GM12878 (cell line): ENCODE measurements at regions not wholly inside any gene's neighbourhood (a gene's known extent, or its start where the extent isn't known, plus 50 kb on each side); places are given as distances from the start of the nearest gene placed in this dataset.

ENCODE experiments used
- ATAC-seq: fragments of 200-7000 bp; cut with Tn5 transposase; 3 replicates; pipeline ENCODE4 v1.9.1; 2020; ENCODE audit warnings: mild to moderate bottlenecking, moderate library complexity
- BruUV-seq: library from RNA; stranded (reverse); fragments of 400-500 nt; replicated peaks from 2 replicates; lab custom pipeline; 2021; lab: Mats Ljungman, UMichigan
- CTCF ChIA-PET: fragments of 300-600 bp; sonication (Branson Sonifier 250); formaldehyde crosslinking; extraction: SDS; loops from one replicate; lab custom pipeline; 2021; ENCODE audit warnings: inconsistent platforms; lab: Yijun Ruan, JAX
- POLR2A ChIA-PET: fragments of 350-600 bp; formaldehyde crosslinking; extraction: SDS; loops from one replicate; lab custom pipeline; 2021; ENCODE audit warnings: inconsistent platforms; lab: Charles Lee
- RAD21 ChIA-PET: fragments of 300-600 bp; sonication (Branson Sonifier 250); formaldehyde crosslinking; loops from one replicate; lab custom pipeline; 2023; ENCODE audit warnings: antibody characterized with exemption; ENCODE audit not compliant: unreplicated experiment; lab: Charles Lee
- SMC1A ChIA-PET: fragments of 300-600 bp; sonication (Branson Sonifier 250); formaldehyde crosslinking; loops from one replicate; lab custom pipeline; 2023; ENCODE audit not compliant: unreplicated experiment, uncharacterized antibody; lab: Charles Lee
- DNase-seq: peaks from one replicate; pipeline ENCODE4 v3.0.0-alpha.2; 2011; ENCODE audit warnings: low read depth, low spot score
- FAIRE-seq: peaks from 3 replicates; lab custom pipeline; 2011; peaks lifted over from hg19 to GRCh38; lab: Jason Lieb, UNC
- H2AFZ ChIP-seq: 2 replicates; pipeline ENCODE4 v1.6.0; 2011; ENCODE audit warnings: low read depth, low read length, control low read depth; ENCODE audit not compliant: control insufficient read depth
- H3K27ac ChIP-seq: 2 replicates; pipeline ENCODE4 v1.5.1; 2011; ENCODE audit warnings: control low read depth; ENCODE audit not compliant: control insufficient read depth, insufficient read depth
- H3K27me3 ChIP-seq, 2 experiments: replicated peaks in 1 of 2; 2 replicates each; pipeline versions ENCODE4 v1.6.0 to v1.6.1; 2011; ENCODE audit warnings: low read length in 1 of 2; ENCODE audit not compliant: control insufficient read depth in 2 of 2, insufficient read depth in 2 of 2
- H3K36me3 ChIP-seq, 2 experiments: 2 replicates each; pipeline ENCODE4 v1.5.1; 2011; ENCODE audit warnings: low read length in 1 of 2; ENCODE audit not compliant: control insufficient read depth in 2 of 2, insufficient read depth in 2 of 2
- H3K4me1 ChIP-seq: 2 replicates; pipeline ENCODE4 v1.6.1; 2011; ENCODE audit warnings: mild to moderate bottlenecking, low read length, moderate library complexity, mixed read lengths; ENCODE audit not compliant: control insufficient read depth, insufficient read depth
- H3K4me2 ChIP-seq: 2 replicates; pipeline ENCODE4 v1.6.0; 2011; ENCODE audit warnings: control low read depth; ENCODE audit not compliant: control insufficient read depth, insufficient read depth
- H3K4me3 ChIP-seq: fragments of 200-600 bp; sonication (generic); 2 replicates; pipeline ENCODE4 v1.5.1; 2016
- H3K79me2 ChIP-seq: 2 replicates; pipeline ENCODE4 v1.6.0; 2011; ENCODE audit warnings: low read length; ENCODE audit not compliant: control insufficient read depth, insufficient read depth
- H3K9ac ChIP-seq: 2 replicates; pipeline ENCODE4 v1.8.0; 2011; ENCODE audit warnings: low read length, control low read depth, mixed read lengths; ENCODE audit not compliant: control insufficient read depth, insufficient read depth
- H3K9me3 ChIP-seq: replicated peaks from 3 replicates; pipeline ENCODE4 v1.5.1; 2011; ENCODE audit warnings: mild to moderate bottlenecking, low read length; ENCODE audit not compliant: control insufficient read depth, insufficient read depth
- H4K20me1 ChIP-seq: 2 replicates; pipeline ENCODE4 v1.6.0; 2011; ENCODE audit not compliant: control insufficient read depth, insufficient read depth
- BACH1 ChIP-seq: fragments of 450-650 bp; IDR thresholded peaks from 2 replicates; pipeline ENCODE4 v1.6.1; 2017; ENCODE audit warnings: mild to moderate bottlenecking, borderline replicate concordance
- BMI1 ChIP-seq: fragments of 450-650 bp; IDR thresholded peaks from 2 replicates; pipeline ENCODE4 v1.6.1; 2016; ENCODE audit warnings: mild to moderate bottlenecking, moderate library complexity, borderline replicate concordance
- CHD1 ChIP-seq: IDR thresholded peaks from 2 replicates; pipeline ENCODE4 v1.6.1; 2012; ENCODE audit warnings: low read depth, low read length, improper control_type of control experiment
- CHD4 ChIP-seq: fragments of 200-600 bp; sonication (generic); IDR thresholded peaks from 2 replicates; pipeline ENCODE4 v1.6.1; 2016; ENCODE audit warnings: mild to moderate bottlenecking
- IRF5 ChIP-seq: fragments of 450-650 bp; IDR thresholded peaks from 2 replicates; pipeline ENCODE4 v1.6.1; 2017; ENCODE audit warnings: borderline replicate concordance
- KLF5 ChIP-seq: fragments of 450-650 bp; IDR thresholded peaks from 2 replicates; pipeline ENCODE4 v1.6.1; 2014; ENCODE audit warnings: mild to moderate bottlenecking; ENCODE audit not compliant: partially characterized antibody
- MLLT1 ChIP-seq: fragments of 450-650 bp; IDR thresholded peaks from 2 replicates; pipeline ENCODE4 v1.6.1; 2016; ENCODE audit warnings: mild to moderate bottlenecking
- MXI1 ChIP-seq: fragments of 150-350 bp; IDR thresholded peaks from 2 replicates; pipeline ENCODE4 v1.6.1; 2011; ENCODE audit warnings: low read depth, mild to moderate bottlenecking, inconsistent platforms, low read length, improper control_type of control experiment
- NFYB ChIP-seq: IDR thresholded peaks from 2 replicates; pipeline ENCODE4 v1.6.1; 2011; ENCODE audit warnings: low read depth, mild to moderate bottlenecking, low read length, improper control_type of control experiment, moderate library complexity; ENCODE audit not compliant: insufficient read depth
- SIN3A ChIP-seq: IDR thresholded peaks from 2 replicates; pipeline ENCODE4 v1.6.1; 2012; ENCODE audit warnings: low read depth, low read length, improper control_type of control experiment
- SMC3 ChIP-seq: IDR thresholded peaks from 2 replicates; pipeline ENCODE4 v1.6.1; 2011; ENCODE audit warnings: low read length, improper control_type of control experiment, borderline replicate concordance
- SPI1 ChIP-seq: IDR thresholded peaks from 2 replicates; pipeline ENCODE4 v1.6.1; 2011; ENCODE audit warnings: low read depth, mild to moderate bottlenecking, low read length, moderate library complexity, borderline replicate concordance; ENCODE audit not compliant: insufficient read depth
- SREBF2 ChIP-seq: IDR thresholded peaks from 2 replicates; pipeline ENCODE4 v1.6.1; 2012; ENCODE audit warnings: mild to moderate bottlenecking, low read length
- TCF3 ChIP-seq: IDR thresholded peaks from 2 replicates; pipeline ENCODE4 v1.6.1; 2012; ENCODE audit warnings: low read depth, mild to moderate bottlenecking, low read length, borderline replicate concordance; ENCODE audit not compliant: insufficient read depth
- ZBED1 ChIP-seq: IDR thresholded peaks from 2 replicates; pipeline ENCODE4 v1.6.1; 2016; ENCODE audit warnings: borderline replicate concordance
- ZNF207 ChIP-seq: fragments of 450-650 bp; IDR thresholded peaks from 2 replicates; pipeline ENCODE4 v1.6.1; 2014; ENCODE audit warnings: antibody characterized with exemption, mild to moderate bottlenecking, borderline replicate concordance
- ZZZ3 ChIP-seq: IDR thresholded peaks from 2 replicates; pipeline ENCODE4 v1.6.1; 2011; ENCODE audit warnings: low read depth; ENCODE audit not compliant: control insufficient read depth, insufficient read length
- WGBS: methylation state at CpG from one replicate; pipeline ENCODE4 v1.1.6; 2016; ENCODE audit warnings: low lambda C conversion rate; ENCODE audit not compliant: insufficient replicate concordance, insufficient coverage; ENCODE audit errors: missing lambda C conversion rate; 5-methylcytosine and 5-hydroxymethylcytosine counted together
- in situ Hi-C: fragments of 300-500 bp; cut with MboI; formaldehyde crosslinking; loops from 9 replicates; pipeline ENCODE4 v1.14.3; 2018; ENCODE audit warnings: mixed read lengths
- intact Hi-C: fragments of 100-400 bp; cut with micrococcal nuclease; formaldehyde crosslinking; loops from one replicate; pipeline ENCODE4 v1.14.2; 2022; ENCODE audit not compliant: unreplicated experiment
- TF ChIP-seq, protein P1 (sequence below): fragments of 450-650 bp; IDR thresholded peaks from 2 replicates; pipeline ENCODE4 v1.6.1; 2017; ENCODE audit warnings: antibody characterized with exemption, mild to moderate bottlenecking, moderate library complexity

DNA sequence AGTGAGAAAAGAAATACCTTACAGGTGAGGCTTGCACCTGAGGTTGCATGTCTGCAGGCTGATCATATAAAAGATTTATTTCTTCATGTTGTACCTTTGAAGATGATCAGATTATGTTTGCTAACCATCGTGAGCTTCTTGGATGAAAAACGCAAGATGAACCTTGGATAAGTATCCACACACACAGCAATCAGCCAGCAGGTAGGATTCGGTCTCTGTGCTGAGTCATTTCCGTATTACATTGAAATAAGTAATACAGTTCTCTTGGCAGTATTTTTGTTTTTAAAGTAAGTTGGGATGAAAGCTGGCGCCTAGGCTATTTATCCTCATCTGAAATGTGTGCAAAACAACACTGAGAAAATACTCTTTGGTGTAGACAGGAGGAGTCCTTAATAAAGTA is 109.0 kb upstream of the PRKCQ start (continued):
- TF ChIP-seq MLLT1, result no peak

DNA sequence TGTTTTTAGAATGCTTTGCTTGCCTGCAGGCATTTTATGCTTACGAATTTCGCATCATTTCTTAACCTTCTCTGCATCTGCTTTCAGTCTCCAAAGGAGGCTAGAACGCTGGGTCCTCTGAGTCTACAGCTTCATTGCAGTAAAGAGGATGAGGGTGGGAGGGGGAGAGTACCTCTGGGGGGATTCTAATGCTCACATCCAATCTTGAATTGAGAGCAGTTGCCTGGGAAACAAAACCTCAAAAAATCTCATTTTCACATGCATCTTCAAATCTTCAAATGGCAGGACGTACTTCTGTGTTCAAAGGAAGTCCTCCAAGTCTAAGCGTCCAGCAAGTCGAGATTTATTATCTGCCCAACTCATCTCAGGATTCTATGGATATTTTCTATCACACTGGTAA is 100.7 kb upstream of the PRKCQ start:
- H3K9me3 ChIP-seq, result no peaks in the 10 kb centered on the region
- intact Hi-C loops, result no loop called here
- POLR2A ChIA-PET, result interaction anchor here (0.7 kb wide), 1 partner anchor 291 kb away, joined by 4 read pairs; no protein-coding TSS in a partner anchor
- H3K36me3 ChIP-seq, result no peaks in the 10 kb centered on the region
- RAD21 ChIA-PET, result interaction anchor here (2.9 kb wide), 1 partner anchor 264 kb away, joined by 14 read pairs; no protein-coding TSS in a partner anchor
- H3K4me3 ChIP-seq, result no peak overlapping the region
- no TSS peak for BruUV-seq
- DNase-seq, result no peak
- H3K9ac ChIP-seq, result no peak overlapping the region
- no peak for ATAC-seq
- H3K79me2 ChIP-seq, result no peaks in the 10 kb centered on the region
- FAIRE-seq, result no peak
- no peak overlapping the region for H3K27ac ChIP-seq
- SMC1A ChIA-PET, result interaction anchor here (2.4 to 4.0 kb wide), 3 partner anchors 11 to 264 kb away, joined by 12 to 46 read pairs (median 21); no protein-coding TSS in a partner anchor
- WGBS, result 3% methylated on average over 6 of the region's 6 CpGs
- H3K4me2 ChIP-seq, result no peak overlapping the region
- H2AFZ ChIP-seq, result no peak overlapping the region
- no peaks in the 10 kb centered on the region for H3K4me1 ChIP-seq
- CTCF ChIA-PET, result interaction anchor here (0.9 to 4.0 kb wide), 5 partner anchors 10 to 736 kb away, joined by 3 to 61 read pairs (median 6); no protein-coding TSS in a partner anchor
- in situ Hi-C loops, result no loop called here
- H4K20me1 ChIP-seq, result no peaks in the 10 kb centered on the region
- H3K27me3 ChIP-seq, result 0 out of 4 replicates have a peak, but pooled peaks cover 0 to 3% of the 10 kb centered on the region in 2 experiments
- TF ChIP-seq SMC3 (no peak), SIN3A (no peak), MXI1 (no peak), NFYB (no peak), BMI1 (no peak), SREBF2 (no peak), IRF5 (no peak), ZNF207 (no peak), TCF3 (no peak), ZZZ3 (no peak), CHD1 (no peak), ZBED1 (no peak), KLF5 (no peak), BACH1 (no peak), SPI1 (no peak), CHD4 (no peak)
- TF ChIP-seq, protein P1, sequence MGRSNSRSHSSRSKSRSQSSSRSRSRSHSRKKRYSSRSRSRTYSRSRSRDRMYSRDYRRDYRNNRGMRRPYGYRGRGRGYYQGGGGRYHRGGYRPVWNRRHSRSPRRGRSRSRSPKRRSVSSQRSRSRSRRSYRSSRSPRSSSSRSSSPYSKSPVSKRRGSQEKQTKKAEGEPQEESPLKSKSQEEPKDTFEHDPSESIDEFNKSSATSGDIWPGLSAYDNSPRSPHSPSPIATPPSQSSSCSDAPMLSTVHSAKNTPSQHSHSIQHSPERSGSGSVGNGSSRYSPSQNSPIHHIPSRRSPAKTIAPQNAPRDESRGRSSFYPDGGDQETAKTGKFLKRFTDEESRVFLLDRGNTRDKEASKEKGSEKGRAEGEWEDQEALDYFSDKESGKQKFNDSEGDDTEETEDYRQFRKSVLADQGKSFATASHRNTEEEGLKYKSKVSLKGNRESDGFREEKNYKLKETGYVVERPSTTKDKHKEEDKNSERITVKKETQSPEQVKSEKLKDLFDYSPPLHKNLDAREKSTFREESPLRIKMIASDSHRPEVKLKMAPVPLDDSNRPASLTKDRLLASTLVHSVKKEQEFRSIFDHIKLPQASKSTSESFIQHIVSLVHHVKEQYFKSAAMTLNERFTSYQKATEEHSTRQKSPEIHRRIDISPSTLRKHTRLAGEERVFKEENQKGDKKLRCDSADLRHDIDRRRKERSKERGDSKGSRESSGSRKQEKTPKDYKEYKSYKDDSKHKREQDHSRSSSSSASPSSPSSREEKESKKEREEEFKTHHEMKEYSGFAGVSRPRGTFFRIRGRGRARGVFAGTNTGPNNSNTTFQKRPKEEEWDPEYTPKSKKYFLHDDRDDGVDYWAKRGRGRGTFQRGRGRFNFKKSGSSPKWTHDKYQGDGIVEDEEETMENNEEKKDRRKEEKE, result no peak
